GM23338 (cell line): ENCODE measurements at regions not wholly inside any gene's neighbourhood (a gene's known extent, or its start where the extent isn't known, plus 50 kb on each side); places are given as distances from the start of the nearest gene placed in this dataset.

Experiments
- ATAC-seq: fragments of 200-7000 bp; cut with Tn5 transposase; 3 replicates; pipeline ENCODE4 v1.9.1; 2020
- DNase-seq: peaks from one replicate; pipeline ENCODE4 v3.0.0-alpha.2; 2015; ENCODE audit warnings: low spot score
- H2AFZ ChIP-seq: fragments of 200-600 bp; sonication (generic); 2 replicates; pipeline ENCODE4 v1.8.0; 2016; ENCODE audit warnings: antibody characterized with exemption, mild to moderate bottlenecking, moderate library complexity
- H3F3A ChIP-seq: fragments of 200-600 bp; sonication (generic); replicated peaks from 2 replicates; pipeline ENCODE4 v1.8.0; 2017; ENCODE audit warnings: antibody characterized with exemption, mixed run types, low read depth
- H3K27ac ChIP-seq: fragments of 200-600 bp; sonication (generic); 2 replicates; pipeline ENCODE4 v1.6.1; 2016; ENCODE audit warnings: low read depth
- H3K27me3 ChIP-seq: fragments of 200-600 bp; sonication (generic); 2 replicates; pipeline ENCODE4 v1.8.0; 2016; ENCODE audit warnings: mild to moderate bottlenecking, mixed run types, moderate library complexity; ENCODE audit not compliant: insufficient read depth
- H3K36me3 ChIP-seq: fragments of 200-600 bp; sonication (generic); 2 replicates; pipeline ENCODE4 v1.8.0; 2016; ENCODE audit warnings: mild to moderate bottlenecking; ENCODE audit not compliant: insufficient read depth
- H3K4me1 ChIP-seq: fragments of 200-600 bp; sonication (generic); 2 replicates; pipeline ENCODE4 v1.8.0; 2016; ENCODE audit warnings: mild to moderate bottlenecking, moderate library complexity; ENCODE audit not compliant: insufficient read depth
- H3K4me2 ChIP-seq: fragments of 200-600 bp; sonication (generic); 2 replicates; pipeline ENCODE4 v1.7.1; 2017; ENCODE audit warnings: mixed run types
- H3K4me3 ChIP-seq: fragments of 200-600 bp; sonication (generic); 2 replicates; pipeline ENCODE4 v1.6.1; 2016; ENCODE audit warnings: mixed run types
- H3K79me2 ChIP-seq: fragments of 200-600 bp; sonication (generic); replicated peaks from 2 replicates; pipeline ENCODE4 v1.8.0; 2017; ENCODE audit warnings: mild to moderate bottlenecking; ENCODE audit not compliant: insufficient read depth
- H3K9me2 ChIP-seq: fragments of 200-600 bp; sonication (generic); 2 replicates; pipeline ENCODE4 v1.8.0; 2017; ENCODE audit not compliant: insufficient read depth
- H4K20me1 ChIP-seq: fragments of 200-600 bp; sonication (generic); replicated peaks from 2 replicates; pipeline ENCODE4 v1.8.0; 2017; ENCODE audit warnings: mild to moderate bottlenecking; ENCODE audit not compliant: insufficient read depth
- H3K27ac Mint-ChIP-seq: 2 replicates; pipeline ENCODE4 v1.8.0; 2020; ENCODE audit warnings: inconsistent platforms, mild to moderate bottlenecking, moderate library complexity, mixed read lengths
- H3K27me3 Mint-ChIP-seq: 3 replicates; pipeline ENCODE4 v1.8.0; 2022; ENCODE audit warnings: low read depth, mild to moderate bottlenecking, moderate library complexity, mixed read lengths, inconsistent platforms; ENCODE audit not compliant: insufficient read depth, poor library complexity
- H3K36me3 Mint-ChIP-seq: 3 replicates; pipeline ENCODE4 v1.8.0; 2021; ENCODE audit warnings: low read depth, mild to moderate bottlenecking, inconsistent platforms, moderate library complexity, mixed read lengths
- H3K4me1 Mint-ChIP-seq: 3 replicates; pipeline ENCODE4 v1.8.0; 2020; ENCODE audit warnings: mild to moderate bottlenecking, inconsistent platforms, mixed read lengths
- H3K4me3 Mint-ChIP-seq: 3 replicates; pipeline ENCODE4 v1.8.0; 2021; ENCODE audit warnings: moderate library complexity, mild to moderate bottlenecking, inconsistent platforms, mixed read lengths
- H3K9me3 Mint-ChIP-seq: 3 replicates; pipeline ENCODE4 v1.8.0; 2020; ENCODE audit warnings: moderate library complexity, mild to moderate bottlenecking, inconsistent platforms, mixed read lengths
- EZH2 ChIP-seq: fragments of 200-600 bp; sonication (generic); IDR thresholded peaks from one replicate; pipeline ENCODE4 v1.8.0; 2017; ENCODE audit warnings: antibody characterized with exemption, mild to moderate bottlenecking, low read depth; ENCODE audit not compliant: unreplicated experiment
- EZH2phosphoT487 ChIP-seq: fragments of 200-600 bp; sonication (generic); IDR thresholded peaks from one replicate; pipeline ENCODE4 v1.8.1; 2018; ENCODE audit warnings: antibody characterized with exemption; ENCODE audit not compliant: unreplicated experiment
- JUNB ChIP-seq: IDR thresholded peaks from one replicate; pipeline ENCODE4 v1.6.1; 2016; ENCODE audit warnings: antibody characterized with exemption; ENCODE audit not compliant: unreplicated experiment
- NANOG ChIP-seq: IDR thresholded peaks from 2 replicates; pipeline ENCODE4 v1.6.1; 2016; ENCODE audit warnings: antibody characterized with exemption, borderline replicate concordance
- STAT1 ChIP-seq: IDR thresholded peaks from one replicate; pipeline ENCODE4 v1.6.1; 2016; ENCODE audit warnings: antibody characterized with exemption; ENCODE audit not compliant: unreplicated experiment
- TF ChIP-seq, protein P1 (sequence below): IDR thresholded peaks from one replicate; pipeline ENCODE4 v1.6.1; 2018; ENCODE audit warnings: antibody characterized with exemption; ENCODE audit not compliant: unreplicated experiment
- TF ChIP-seq, protein P2 (sequence below), 2 experiments: fragments of 200-600 bp in 1 of 2; sonication (generic) in 1 of 2; conservative IDR thresholded peaks; 2 replicates each; pipeline versions ENCODE4 v1.5.1 to v1.6.1; 2016 to 2017; ENCODE audit warnings: antibody characterized with exemption in 2 of 2, low read depth in 2 of 2, mild to moderate bottlenecking in 2 of 2, moderate library complexity in 1 of 2
- TF ChIP-seq, protein P3 (sequence below): fragments of 250-450 bp; sonication (Bioruptor Pico); IDR thresholded peaks from 2 replicates; pipeline ENCODE4 v1.5.0; 2020; ENCODE audit warnings: mild to moderate bottlenecking, moderate library complexity

DNA sequence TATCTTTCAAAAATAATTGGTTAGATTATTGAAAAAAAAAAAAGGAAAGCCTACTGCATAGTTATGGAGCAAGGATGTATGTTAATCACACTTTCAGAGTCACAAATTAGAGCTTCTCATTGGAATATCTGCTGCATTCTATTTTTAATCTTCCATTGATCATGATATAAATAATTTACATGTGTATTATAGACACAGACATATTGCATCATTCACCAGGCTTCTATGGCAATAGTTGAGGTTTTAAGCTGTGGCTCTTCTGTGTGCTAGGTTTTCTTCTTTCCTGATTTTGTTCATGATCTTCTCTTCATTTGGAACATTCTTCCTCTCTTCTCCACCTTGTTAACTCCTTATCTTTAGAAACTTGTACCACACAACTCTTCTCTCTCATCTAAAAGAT lies 123.2 kb upstream of the HMCN1 start:
- ATAC-seq (no peak), DNase-seq (no peak)
- Histone ChIP-seq H3K79me2 (no peaks in the 10 kb centered on the region), H3K4me1 (no peaks in the 10 kb centered on the region), H3K9me2 (no peaks in the 10 kb centered on the region), H3F3A (no peaks in the 10 kb centered on the region), H4K20me1 (no peaks in the 10 kb centered on the region), H3K27me3 (no peaks in the 10 kb centered on the region), H3K4me3 (no peak overlapping the region), H3K4me2 (no peak overlapping the region), H3K36me3 (no peaks in the 10 kb centered on the region), H2AFZ (no peak overlapping the region), H3K27ac (no peak overlapping the region)
- Mint-ChIP-seq H3K27ac (no peak overlapping the region), H3K4me3 (no peak overlapping the region), H3K36me3 (no peaks in the 10 kb centered on the region), H3K4me1 (no peaks in the 10 kb centered on the region), H3K27me3 (peaks cover 1% of the 10 kb centered on the region), H3K9me3 (0 out of 3 replicates have a peak, but pooled peaks cover 4% of the 10 kb centered on the region)
- TF ChIP-seq JUNB (no peak), NANOG (no peak), STAT1 (no peak), EZH2phosphoT487 (no peak), EZH2 (no peak)
- TF ChIP-seq, protein P1, sequence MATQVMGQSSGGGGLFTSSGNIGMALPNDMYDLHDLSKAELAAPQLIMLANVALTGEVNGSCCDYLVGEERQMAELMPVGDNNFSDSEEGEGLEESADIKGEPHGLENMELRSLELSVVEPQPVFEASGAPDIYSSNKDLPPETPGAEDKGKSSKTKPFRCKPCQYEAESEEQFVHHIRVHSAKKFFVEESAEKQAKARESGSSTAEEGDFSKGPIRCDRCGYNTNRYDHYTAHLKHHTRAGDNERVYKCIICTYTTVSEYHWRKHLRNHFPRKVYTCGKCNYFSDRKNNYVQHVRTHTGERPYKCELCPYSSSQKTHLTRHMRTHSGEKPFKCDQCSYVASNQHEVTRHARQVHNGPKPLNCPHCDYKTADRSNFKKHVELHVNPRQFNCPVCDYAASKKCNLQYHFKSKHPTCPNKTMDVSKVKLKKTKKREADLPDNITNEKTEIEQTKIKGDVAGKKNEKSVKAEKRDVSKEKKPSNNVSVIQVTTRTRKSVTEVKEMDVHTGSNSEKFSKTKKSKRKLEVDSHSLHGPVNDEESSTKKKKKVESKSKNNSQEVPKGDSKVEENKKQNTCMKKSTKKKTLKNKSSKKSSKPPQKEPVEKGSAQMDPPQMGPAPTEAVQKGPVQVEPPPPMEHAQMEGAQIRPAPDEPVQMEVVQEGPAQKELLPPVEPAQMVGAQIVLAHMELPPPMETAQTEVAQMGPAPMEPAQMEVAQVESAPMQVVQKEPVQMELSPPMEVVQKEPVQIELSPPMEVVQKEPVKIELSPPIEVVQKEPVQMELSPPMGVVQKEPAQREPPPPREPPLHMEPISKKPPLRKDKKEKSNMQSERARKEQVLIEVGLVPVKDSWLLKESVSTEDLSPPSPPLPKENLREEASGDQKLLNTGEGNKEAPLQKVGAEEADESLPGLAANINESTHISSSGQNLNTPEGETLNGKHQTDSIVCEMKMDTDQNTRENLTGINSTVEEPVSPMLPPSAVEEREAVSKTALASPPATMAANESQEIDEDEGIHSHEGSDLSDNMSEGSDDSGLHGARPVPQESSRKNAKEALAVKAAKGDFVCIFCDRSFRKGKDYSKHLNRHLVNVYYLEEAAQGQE = no peak
- TF ChIP-seq, protein P2, sequence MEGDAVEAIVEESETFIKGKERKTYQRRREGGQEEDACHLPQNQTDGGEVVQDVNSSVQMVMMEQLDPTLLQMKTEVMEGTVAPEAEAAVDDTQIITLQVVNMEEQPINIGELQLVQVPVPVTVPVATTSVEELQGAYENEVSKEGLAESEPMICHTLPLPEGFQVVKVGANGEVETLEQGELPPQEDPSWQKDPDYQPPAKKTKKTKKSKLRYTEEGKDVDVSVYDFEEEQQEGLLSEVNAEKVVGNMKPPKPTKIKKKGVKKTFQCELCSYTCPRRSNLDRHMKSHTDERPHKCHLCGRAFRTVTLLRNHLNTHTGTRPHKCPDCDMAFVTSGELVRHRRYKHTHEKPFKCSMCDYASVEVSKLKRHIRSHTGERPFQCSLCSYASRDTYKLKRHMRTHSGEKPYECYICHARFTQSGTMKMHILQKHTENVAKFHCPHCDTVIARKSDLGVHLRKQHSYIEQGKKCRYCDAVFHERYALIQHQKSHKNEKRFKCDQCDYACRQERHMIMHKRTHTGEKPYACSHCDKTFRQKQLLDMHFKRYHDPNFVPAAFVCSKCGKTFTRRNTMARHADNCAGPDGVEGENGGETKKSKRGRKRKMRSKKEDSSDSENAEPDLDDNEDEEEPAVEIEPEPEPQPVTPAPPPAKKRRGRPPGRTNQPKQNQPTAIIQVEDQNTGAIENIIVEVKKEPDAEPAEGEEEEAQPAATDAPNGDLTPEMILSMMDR (conservative IDR thresholded peaks at IDR 0.05; ENCODE audit: low read depth in 2 of 2) = no peak

DNA sequence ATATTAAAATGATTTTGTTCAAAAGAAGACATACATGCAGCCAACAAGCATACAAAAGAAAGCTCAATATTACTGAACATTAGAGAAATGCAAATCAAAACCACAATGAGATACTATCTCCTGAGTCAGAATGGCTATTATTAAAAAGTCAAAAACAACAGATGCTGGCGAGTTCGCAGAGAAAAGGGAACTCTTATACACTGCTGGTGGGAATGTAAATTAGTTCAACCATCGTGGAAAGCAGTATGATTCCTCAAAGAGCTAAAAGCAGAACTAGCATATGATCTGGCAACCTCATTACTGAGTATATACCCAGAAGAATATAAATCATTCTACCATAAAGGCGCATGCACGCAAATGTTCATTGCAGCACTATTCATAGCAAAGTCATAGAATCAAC lies 126.0 kb upstream of the HMCN1 start:
- Mint-ChIP-seq H3K9me3 (no peaks in the 10 kb centered on the region), H3K27me3 (peaks cover 1% of the 10 kb centered on the region), H3K36me3 (no peaks in the 10 kb centered on the region), H3K4me3 (no peak overlapping the region), H3K4me1 (no peaks in the 10 kb centered on the region), H3K27ac (no peak overlapping the region)
- Histone ChIP-seq H3K27me3 (no peaks in the 10 kb centered on the region), H3K79me2 (no peaks in the 10 kb centered on the region), H4K20me1 (no peaks in the 10 kb centered on the region), H3F3A (no peaks in the 10 kb centered on the region), H3K4me2 (no peak overlapping the region), H2AFZ (no peak overlapping the region), H3K36me3 (no peaks in the 10 kb centered on the region), H3K4me1 (no peaks in the 10 kb centered on the region), H3K9me2 (no peaks in the 10 kb centered on the region), H3K4me3 (no peak overlapping the region), H3K27ac (no peak overlapping the region)
- ATAC-seq (no peak), DNase-seq (no peak)
- TF ChIP-seq, protein P3, sequence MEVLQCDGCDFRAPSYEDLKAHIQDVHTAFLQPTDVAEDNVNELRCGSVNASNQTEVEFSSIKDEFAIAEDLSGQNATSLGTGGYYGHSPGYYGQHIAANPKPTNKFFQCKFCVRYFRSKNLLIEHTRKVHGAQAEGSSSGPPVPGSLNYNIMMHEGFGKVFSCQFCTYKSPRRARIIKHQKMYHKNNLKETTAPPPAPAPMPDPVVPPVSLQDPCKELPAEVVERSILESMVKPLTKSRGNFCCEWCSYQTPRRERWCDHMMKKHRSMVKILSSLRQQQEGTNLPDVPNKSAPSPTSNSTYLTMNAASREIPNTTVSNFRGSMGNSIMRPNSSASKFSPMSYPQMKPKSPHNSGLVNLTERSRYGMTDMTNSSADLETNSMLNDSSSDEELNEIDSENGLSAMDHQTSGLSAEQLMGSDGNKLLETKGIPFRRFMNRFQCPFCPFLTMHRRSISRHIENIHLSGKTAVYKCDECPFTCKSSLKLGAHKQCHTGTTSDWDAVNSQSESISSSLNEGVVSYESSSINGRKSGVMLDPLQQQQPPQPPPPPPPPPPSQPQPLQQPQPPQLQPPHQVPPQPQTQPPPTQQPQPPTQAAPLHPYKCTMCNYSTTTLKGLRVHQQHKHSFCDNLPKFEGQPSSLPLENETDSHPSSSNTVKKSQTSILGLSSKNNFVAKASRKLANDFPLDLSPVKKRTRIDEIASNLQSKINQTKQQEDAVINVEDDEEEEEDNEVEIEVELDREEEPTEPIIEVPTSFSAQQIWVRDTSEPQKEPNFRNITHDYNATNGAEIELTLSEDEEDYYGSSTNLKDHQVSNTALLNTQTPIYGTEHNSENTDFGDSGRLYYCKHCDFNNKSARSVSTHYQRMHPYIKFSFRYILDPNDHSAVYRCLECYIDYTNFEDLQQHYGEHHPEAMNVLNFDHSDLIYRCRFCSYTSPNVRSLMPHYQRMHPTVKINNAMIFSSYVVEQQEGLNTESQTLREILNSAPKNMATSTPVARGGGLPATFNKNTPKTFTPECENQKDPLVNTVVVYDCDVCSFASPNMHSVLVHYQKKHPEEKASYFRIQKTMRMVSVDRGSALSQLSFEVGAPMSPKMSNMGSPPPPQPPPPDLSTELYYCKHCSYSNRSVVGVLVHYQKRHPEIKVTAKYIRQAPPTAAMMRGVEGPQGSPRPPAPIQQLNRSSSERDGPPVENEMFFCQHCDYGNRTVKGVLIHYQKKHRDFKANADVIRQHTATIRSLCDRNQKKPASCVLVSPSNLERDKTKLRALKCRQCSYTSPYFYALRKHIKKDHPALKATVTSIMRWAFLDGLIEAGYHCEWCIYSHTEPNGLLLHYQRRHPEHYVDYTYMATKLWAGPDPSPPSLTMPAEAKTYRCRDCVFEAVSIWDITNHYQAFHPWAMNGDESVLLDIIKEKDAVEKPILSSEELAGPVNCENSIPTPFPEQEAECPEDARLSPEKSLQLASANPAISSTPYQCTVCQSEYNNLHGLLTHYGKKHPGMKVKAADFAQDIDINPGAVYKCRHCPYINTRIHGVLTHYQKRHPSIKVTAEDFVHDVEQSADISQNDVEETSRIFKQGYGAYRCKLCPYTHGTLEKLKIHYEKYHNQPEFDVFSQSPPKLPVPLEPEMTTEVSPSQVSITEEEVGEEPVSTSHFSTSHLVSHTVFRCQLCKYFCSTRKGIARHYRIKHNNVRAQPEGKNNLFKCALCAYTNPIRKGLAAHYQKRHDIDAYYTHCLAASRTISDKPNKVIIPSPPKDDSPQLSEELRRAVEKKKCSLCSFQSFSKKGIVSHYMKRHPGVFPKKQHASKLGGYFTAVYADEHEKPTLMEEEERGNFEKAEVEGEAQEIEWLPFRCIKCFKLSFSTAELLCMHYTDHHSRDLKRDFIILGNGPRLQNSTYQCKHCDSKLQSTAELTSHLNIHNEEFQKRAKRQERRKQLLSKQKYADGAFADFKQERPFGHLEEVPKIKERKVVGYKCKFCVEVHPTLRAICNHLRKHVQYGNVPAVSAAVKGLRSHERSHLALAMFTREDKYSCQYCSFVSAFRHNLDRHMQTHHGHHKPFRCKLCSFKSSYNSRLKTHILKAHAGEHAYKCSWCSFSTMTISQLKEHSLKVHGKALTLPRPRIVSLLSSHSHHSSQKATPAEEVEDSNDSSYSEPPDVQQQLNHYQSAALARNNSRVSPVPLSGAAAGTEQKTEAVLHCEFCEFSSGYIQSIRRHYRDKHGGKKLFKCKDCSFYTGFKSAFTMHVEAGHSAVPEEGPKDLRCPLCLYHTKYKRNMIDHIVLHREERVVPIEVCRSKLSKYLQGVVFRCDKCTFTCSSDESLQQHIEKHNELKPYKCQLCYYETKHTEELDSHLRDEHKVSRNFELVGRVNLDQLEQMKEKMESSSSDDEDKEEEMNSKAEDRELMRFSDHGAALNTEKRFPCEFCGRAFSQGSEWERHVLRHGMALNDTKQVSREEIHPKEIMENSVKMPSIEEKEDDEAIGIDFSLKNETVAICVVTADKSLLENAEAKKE = no peak
- TF ChIP-seq JUNB (no peak), EZH2phosphoT487 (no peak)
- TF ChIP-seq, protein P2 (conservative IDR thresholded peaks at IDR 0.05; ENCODE audit: low read depth in 2 of 2) = no peak
